Smooth muscle cell (in vitro differentiated cells): ENCODE measurements at regions not wholly inside any gene's neighbourhood (a gene's known extent, or its start where the extent isn't known, plus 50 kb on each side); places are given as distances from the start of the nearest gene placed in this dataset.

ENCODE experiments used
- DNase-seq: peaks from one replicate; lab custom pipeline; 2025; ENCODE audit not compliant: unreplicated experiment; lab: John Stamatoyannopoulos, UW
- H2AFZ ChIP-seq: fragments of 200-600 bp; sonication (generic); 2 replicates; pipeline ENCODE4 v1.6.0; 2016; ENCODE audit warnings: antibody characterized with exemption, low read depth, mild to moderate bottlenecking
- H3F3A ChIP-seq: fragments of 200-600 bp; sonication (generic); 2 replicates; pipeline ENCODE4 v1.6.0; 2017; ENCODE audit warnings: antibody characterized with exemption, low read depth
- H3K27ac ChIP-seq: fragments of 200-600 bp; sonication (generic); 2 replicates; pipeline ENCODE4 v1.5.1; 2016; ENCODE audit warnings: low read depth, mild to moderate bottlenecking
- H3K27me3 ChIP-seq: fragments of 200-600 bp; sonication (generic); 2 replicates; pipeline ENCODE4 v1.6.1; 2016; ENCODE audit warnings: low read depth, mild to moderate bottlenecking
- H3K36me3 ChIP-seq: fragments of 200-600 bp; sonication (generic); 2 replicates; pipeline ENCODE4 v1.5.1; 2016; ENCODE audit warnings: low read depth
- H3K4me1 ChIP-seq: fragments of 200-600 bp; sonication (generic); 2 replicates; pipeline ENCODE4 v1.5.1; 2016; ENCODE audit warnings: low read depth
- H3K4me2 ChIP-seq: fragments of 200-600 bp; sonication (generic); 2 replicates; pipeline ENCODE4 v1.6.0; 2016; ENCODE audit warnings: mild to moderate bottlenecking
- H3K4me3 ChIP-seq: fragments of 200-600 bp; sonication (generic); 2 replicates; pipeline ENCODE4 v1.5.1; 2016; ENCODE audit warnings: mild to moderate bottlenecking
- H3K79me2 ChIP-seq: fragments of 200-600 bp; sonication (generic); 2 replicates; pipeline ENCODE4 v1.6.0; 2016; ENCODE audit warnings: low read depth, mild to moderate bottlenecking
- H3K9ac ChIP-seq: fragments of 200-600 bp; sonication (generic); 2 replicates; pipeline ENCODE4 v1.6.0; 2016; ENCODE audit warnings: low read depth
- H3K9me3 ChIP-seq: fragments of 200-600 bp; sonication (generic); replicated peaks from 2 replicates; pipeline ENCODE4 v1.5.1; 2016; ENCODE audit warnings: low read depth
- H4K20me1 ChIP-seq: fragments of 200-600 bp; sonication (generic); 2 replicates; pipeline ENCODE4 v1.6.0; 2016; ENCODE audit warnings: low read depth
- WGBS: methylation state at CpG from one replicate; pipeline ENCODE4 v1.1.7; 2016; ENCODE audit warnings: low lambda C conversion rate; 5-methylcytosine and 5-hydroxymethylcytosine counted together
- TF ChIP-seq, protein P1 (sequence below): fragments of 200-600 bp; sonication (generic); IDR thresholded peaks from 2 replicates; pipeline ENCODE4 v1.5.1; 2017; ENCODE audit warnings: borderline replicate concordance, mild to moderate bottlenecking, antibody characterized with exemption; ENCODE audit not compliant: insufficient read depth, poor library complexity, severe bottlenecking

DNA sequence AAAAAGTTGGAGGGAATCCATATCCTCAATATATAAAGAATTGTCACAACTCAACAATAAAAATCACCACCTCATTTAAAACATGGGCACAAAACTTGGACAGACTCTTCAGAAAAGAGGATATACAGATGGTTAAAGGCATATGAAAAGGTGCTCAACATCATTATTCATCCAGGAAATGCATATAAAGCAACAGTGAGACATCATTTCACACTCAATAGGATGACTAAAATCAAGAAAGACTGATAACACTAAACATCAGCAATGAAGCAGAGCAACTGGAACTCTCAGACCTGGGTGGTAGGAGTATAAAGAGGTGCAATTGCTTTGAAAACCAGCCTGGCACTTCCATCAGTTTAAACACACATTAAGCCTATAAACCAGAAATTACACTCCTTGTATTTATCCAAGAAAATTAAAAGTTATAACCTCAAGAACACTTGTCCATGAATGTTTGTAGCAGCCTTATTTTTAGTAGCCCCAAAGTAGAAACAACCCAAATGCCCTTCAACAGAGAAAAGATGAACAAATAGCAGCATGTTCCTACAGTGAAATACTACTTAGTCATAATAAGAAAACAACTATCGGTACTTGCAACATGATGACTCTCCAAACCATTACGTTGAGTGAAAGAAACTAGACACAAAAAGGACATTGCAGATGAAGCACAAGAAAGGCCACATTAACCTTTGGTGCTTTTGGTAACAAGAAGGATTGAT lies 79.1 kb upstream of the TANC1 start:
- no peak overlapping the region for H3K27ac ChIP-seq
- no peak overlapping the region for H3K4me3 ChIP-seq
- H2AFZ ChIP-seq = no peak overlapping the region
- TF ChIP-seq, protein P1, sequence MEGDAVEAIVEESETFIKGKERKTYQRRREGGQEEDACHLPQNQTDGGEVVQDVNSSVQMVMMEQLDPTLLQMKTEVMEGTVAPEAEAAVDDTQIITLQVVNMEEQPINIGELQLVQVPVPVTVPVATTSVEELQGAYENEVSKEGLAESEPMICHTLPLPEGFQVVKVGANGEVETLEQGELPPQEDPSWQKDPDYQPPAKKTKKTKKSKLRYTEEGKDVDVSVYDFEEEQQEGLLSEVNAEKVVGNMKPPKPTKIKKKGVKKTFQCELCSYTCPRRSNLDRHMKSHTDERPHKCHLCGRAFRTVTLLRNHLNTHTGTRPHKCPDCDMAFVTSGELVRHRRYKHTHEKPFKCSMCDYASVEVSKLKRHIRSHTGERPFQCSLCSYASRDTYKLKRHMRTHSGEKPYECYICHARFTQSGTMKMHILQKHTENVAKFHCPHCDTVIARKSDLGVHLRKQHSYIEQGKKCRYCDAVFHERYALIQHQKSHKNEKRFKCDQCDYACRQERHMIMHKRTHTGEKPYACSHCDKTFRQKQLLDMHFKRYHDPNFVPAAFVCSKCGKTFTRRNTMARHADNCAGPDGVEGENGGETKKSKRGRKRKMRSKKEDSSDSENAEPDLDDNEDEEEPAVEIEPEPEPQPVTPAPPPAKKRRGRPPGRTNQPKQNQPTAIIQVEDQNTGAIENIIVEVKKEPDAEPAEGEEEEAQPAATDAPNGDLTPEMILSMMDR = no peak
- no peak overlapping the region for H3K4me2 ChIP-seq
- H3K27me3 ChIP-seq = no peaks in the 10 kb centered on the region
- no peaks in the 10 kb centered on the region for H3K79me2 ChIP-seq
- no peaks in the 10 kb centered on the region for H3K36me3 ChIP-seq
- H3K9me3 ChIP-seq = no peaks in the 10 kb centered on the region
- no peak for DNase-seq
- no peak overlapping the region for H3K9ac ChIP-seq
- no peaks in the 10 kb centered on the region for H3F3A ChIP-seq
- H3K4me1 ChIP-seq = no peaks in the 10 kb centered on the region
- H4K20me1 ChIP-seq = no peaks in the 10 kb centered on the region
- WGBS = 97% methylated on average over 2 of the region's 2 CpGs

DNA sequence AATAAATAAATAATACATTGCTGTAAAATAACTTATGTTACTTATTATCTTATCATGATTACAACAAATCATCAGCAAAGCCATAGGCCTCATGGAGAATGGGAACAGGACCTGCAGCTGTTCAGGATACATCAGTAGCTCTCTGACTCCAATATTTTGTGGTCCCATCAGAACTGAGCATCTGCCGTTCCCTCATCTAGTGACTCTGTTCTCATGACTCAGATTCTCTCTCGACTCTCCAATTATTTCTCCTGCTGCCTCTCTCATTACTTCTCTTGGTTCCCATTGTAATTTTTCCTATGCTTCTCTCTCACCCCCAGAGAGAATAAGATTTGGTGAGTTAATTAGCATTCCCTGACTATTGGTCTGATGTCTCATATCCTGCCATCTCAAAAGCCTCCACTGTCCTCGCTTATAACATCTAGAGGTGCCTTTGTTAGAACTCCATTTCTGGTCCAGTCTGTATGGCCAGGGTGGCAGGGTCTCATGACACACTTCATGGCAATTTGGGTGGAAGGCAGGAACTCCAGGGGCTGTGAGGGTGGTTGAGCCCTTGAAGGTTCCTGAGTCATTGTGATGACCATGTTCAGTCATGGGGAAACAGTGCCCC lies 78.0 kb upstream of the TANC1 start:
- Histone ChIP-seq H3K9ac (no peak overlapping the region), H3K27ac (peak overlapping the region; percentile 65), H3F3A (no peaks in the 10 kb centered on the region), H2AFZ (no peak overlapping the region), H3K27me3 (no peaks in the 10 kb centered on the region), H3K36me3 (no peaks in the 10 kb centered on the region), H4K20me1 (no peaks in the 10 kb centered on the region), H3K4me1 (no peaks in the 10 kb centered on the region), H3K9me3 (no peaks in the 10 kb centered on the region), H3K4me2 (no peak overlapping the region), H3K4me3 (no peak overlapping the region), H3K79me2 (no peaks in the 10 kb centered on the region)
- 76% methylated on average over 3 of the region's 3 CpGs for WGBS
- TF ChIP-seq, protein P1 = no peak
- DNase-seq = no peak

DNA sequence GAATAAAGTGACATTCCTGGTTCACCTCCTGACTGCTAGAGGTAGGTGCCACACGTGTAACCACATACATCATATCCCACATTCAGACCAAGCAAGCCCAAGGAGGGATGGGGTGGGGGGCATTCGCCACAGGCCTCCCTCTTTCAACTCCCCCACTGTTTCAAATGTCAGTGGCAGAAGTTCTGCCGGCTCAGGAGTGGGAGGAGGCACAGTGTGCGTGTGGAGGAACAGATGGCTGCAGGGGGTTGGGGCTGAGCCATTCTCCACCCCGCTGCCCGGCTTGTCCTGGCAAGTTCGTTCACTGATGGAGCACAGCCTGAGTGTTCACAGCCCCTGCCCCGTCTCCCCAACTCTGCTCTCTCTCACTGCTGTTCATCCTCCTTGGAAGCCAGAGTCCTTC lies 75.4 kb upstream of the TANC1 start:
- no peaks in the 10 kb centered on the region for H3K9me3 ChIP-seq
- H3K27ac ChIP-seq = peak overlapping the region; percentile 89
- peak overlapping the region; percentile 49 for H3K9ac ChIP-seq
- no peak overlapping the region for H2AFZ ChIP-seq
- H3K4me3 ChIP-seq = no peak overlapping the region
- 57% methylated on average over 8 of the region's 8 CpGs for WGBS
- TF ChIP-seq, protein P1 = no peak
- H3K36me3 ChIP-seq = no peaks in the 10 kb centered on the region
- H3K4me2 ChIP-seq = peak overlapping the region; percentile 34
- H3K79me2 ChIP-seq = no peaks in the 10 kb centered on the region
- no peaks in the 10 kb centered on the region for H3K4me1 ChIP-seq
- H4K20me1 ChIP-seq = no peaks in the 10 kb centered on the region
- no peaks in the 10 kb centered on the region for H3F3A ChIP-seq
- no peak for DNase-seq
- no peaks in the 10 kb centered on the region for H3K27me3 ChIP-seq
